ENCODE measurements at regions not wholly inside any gene's neighbourhood (a gene's known extent, or its start where the extent isn't known, plus 50 kb on each side); places are given as distances from the start of the nearest gene placed in this dataset.
"Not testable (repeated sequence)": the region's sequence is repeated elsewhere in the genome, so short reads cannot be mapped to it uniquely, and the experiment has no call there.

GRCh38 chr4:132122741-132123140 lies 1026.4 kb upstream of the PCDH10 start:
- H3K36me3 ChIP-seq (ENCODE audit: control insufficient read depth in 2 of 2, extremely low read depth in 1 of 2, insufficient read depth in 1 of 2, low read length in 1 of 2); H3K27me3 ChIP-seq (replicated peaks in 1 of 2; ENCODE audit: control insufficient read depth in 2 of 2, extremely low read depth in 1 of 2, insufficient read depth in 2 of 2, low read length in 1 of 2); H3K27ac ChIP-seq (ENCODE audit: low read length); H3K27ac Mint-ChIP-seq; DNase-seq; H3K27me3 Mint-ChIP-seq; H3K4me3 ChIP-seq (ENCODE audit: control insufficient read depth in 1 of 2, extremely low read depth in 1 of 2, low read length in 1 of 2); H3K4me1 Mint-ChIP-seq; CTCF ChIA-PET; H3K4me1 ChIP-seq (ENCODE audit: control insufficient read depth in 1 of 2, extremely low read depth in 1 of 2, insufficient read depth in 2 of 2, low read length in 2 of 2); ATAC-seq (replicated peaks in 1 of 4); H3K9me3 ChIP-seq; H3K4me3 Mint-ChIP-seq; H3K36me3 Mint-ChIP-seq: not testable (repeated sequence)
- 80% methylated on average over 1 of the region's 1 CpG for WGBS (ENCODE audit: insufficient coverage)
- POLR2A ChIA-PET, result interaction anchor here in 1 of 2 donors (0.6 kb wide), 1 partner anchor 1897 kb away, joined by 7 read pairs; no protein-coding TSS in a partner anchor
- H3K9me3 Mint-ChIP-seq, result peaks cover 8 to 13% (median 10%) of the 10 kb centered on the region in 3 donors

GRCh38 chr4:132123870-132124623 lies 1025.0 kb upstream of the PCDH10 start:
- ATAC-seq (replicated peaks in 1 of 4) (no peak), DNase-seq (no peak)
- Histone ChIP-seq H3K9me3 (no peaks in the 10 kb centered on the region), H3K27me3 (replicated peaks in 1 of 2; ENCODE audit: control insufficient read depth in 2 of 2, extremely low read depth in 1 of 2, insufficient read depth in 2 of 2, low read length in 1 of 2) (no peaks in the 10 kb centered on the region), H3K36me3 (ENCODE audit: control insufficient read depth in 2 of 2, extremely low read depth in 1 of 2, insufficient read depth in 1 of 2, low read length in 1 of 2) (no peaks in the 10 kb centered on the region), H3K4me3 (ENCODE audit: control insufficient read depth in 1 of 2, extremely low read depth in 1 of 2, low read length in 1 of 2) (peak overlapping the region in 1 of 2 donors; percentile 42), H3K27ac (ENCODE audit: low read length) (peak overlapping the region; percentile 3), H3K4me1 (ENCODE audit: control insufficient read depth in 1 of 2, extremely low read depth in 1 of 2, insufficient read depth in 2 of 2, low read length in 2 of 2) (no peaks in the 10 kb centered on the region)
- CTCF ChIA-PET, result no interaction called here
- H3K9me3 Mint-ChIP-seq, result peaks cover 8 to 13% (median 10%) of the 10 kb centered on the region in 3 donors
- POLR2A ChIA-PET, result no interaction called here
- H3K4me1 Mint-ChIP-seq, result no peaks in the 10 kb centered on the region
- H3K27me3 Mint-ChIP-seq, result no peaks in the 10 kb centered on the region
- peak overlapping the region in 2 of 3 donors; percentile 54 to 56 for H3K4me3 Mint-ChIP-seq
- H3K27ac Mint-ChIP-seq, result peak overlapping the region in 1 of 2 donors; percentile 40
- 95% methylated on average over 6 of the region's 15 CpGs for WGBS (ENCODE audit: insufficient coverage)
- H3K36me3 Mint-ChIP-seq, result no peaks in the 10 kb centered on the region

- Mint-ChIP-seq H3K36me3 (no peaks in the 10 kb centered on the region), H3K27ac (no peak overlapping the region), H3K9me3 (peaks cover 8 to 10% (median 10%) of the 10 kb centered on the region in 3 donors), H3K4me1 (no peaks in the 10 kb centered on the region), H3K27me3 (no peaks in the 10 kb centered on the region), H3K4me3 (no peak overlapping the region)
- no peak overlapping the region for H3K27ac ChIP-seq (ENCODE audit: low read length)
- WGBS (ENCODE audit: insufficient coverage), result no CpG with 5 or more reads among the region's 1 CpG
- H3K4me1 ChIP-seq (ENCODE audit: control insufficient read depth in 1 of 2, extremely low read depth in 1 of 2, insufficient read depth in 2 of 2, low read length in 2 of 2), result no peaks in the 10 kb centered on the region
- no peak overlapping the region for H3K4me3 ChIP-seq (ENCODE audit: control insufficient read depth in 1 of 2, extremely low read depth in 1 of 2, low read length in 1 of 2)
- ATAC-seq (replicated peaks in 1 of 4) (no peak), DNase-seq (no peak)
- H3K9me3 ChIP-seq, result no peaks in the 10 kb centered on the region
- H3K36me3 ChIP-seq (ENCODE audit: control insufficient read depth in 2 of 2, extremely low read depth in 1 of 2, insufficient read depth in 1 of 2, low read length in 1 of 2), result no peaks in the 10 kb centered on the region
- H3K27me3 ChIP-seq (replicated peaks in 1 of 2; ENCODE audit: control insufficient read depth in 2 of 2, extremely low read depth in 1 of 2, insufficient read depth in 2 of 2, low read length in 1 of 2), result no peaks in the 10 kb centered on the region
- CTCF ChIA-PET, result no interaction called here
- POLR2A ChIA-PET, result no interaction called here
These were observed 1024.5 kb upstream of the PCDH10 start for GRCh38 chr4:132124624-132124974.

GRCh38 chr4:132125131-132125530 lies 1024.0 kb upstream of the PCDH10 start:
- Histone ChIP-seq H3K36me3 (ENCODE audit: control insufficient read depth in 2 of 2, extremely low read depth in 1 of 2, insufficient read depth in 1 of 2, low read length in 1 of 2) (no peaks in the 10 kb centered on the region), H3K4me1 (ENCODE audit: control insufficient read depth in 1 of 2, extremely low read depth in 1 of 2, insufficient read depth in 2 of 2, low read length in 2 of 2) (no peaks in the 10 kb centered on the region), H3K27ac (ENCODE audit: low read length) (no peak overlapping the region), H3K27me3 (replicated peaks in 1 of 2; ENCODE audit: control insufficient read depth in 2 of 2, extremely low read depth in 1 of 2, insufficient read depth in 2 of 2, low read length in 1 of 2) (no peaks in the 10 kb centered on the region), H3K9me3 (no peaks in the 10 kb centered on the region), H3K4me3 (ENCODE audit: control insufficient read depth in 1 of 2, extremely low read depth in 1 of 2, low read length in 1 of 2) (no peak overlapping the region)
- H3K4me1 Mint-ChIP-seq, result no peaks in the 10 kb centered on the region
- POLR2A ChIA-PET, result no interaction called here
- no peaks in the 10 kb centered on the region for H3K27me3 Mint-ChIP-seq
- no peak overlapping the region for H3K27ac Mint-ChIP-seq
- ATAC-seq (replicated peaks in 1 of 4) (no peak), DNase-seq (no peak)
- no peaks in the 10 kb centered on the region for H3K36me3 Mint-ChIP-seq
- CTCF ChIA-PET, result no interaction called here
- no CpG with 5 or more reads among the region's 2 CpGs for WGBS (ENCODE audit: insufficient coverage)
- no peak overlapping the region for H3K4me3 Mint-ChIP-seq
- H3K9me3 Mint-ChIP-seq, result peaks cover 8 to 10% (median 10%) of the 10 kb centered on the region in 3 donors

GRCh38 chr4:132132433-132132832 lies 1016.7 kb upstream of the PCDH10 start:
- ATAC-seq (replicated peaks in 1 of 4), result no peak
- Mint-ChIP-seq H3K4me3 (no peak overlapping the region), H3K4me1 (no peaks in the 10 kb centered on the region), H3K36me3 (no peaks in the 10 kb centered on the region), H3K27ac (no peak overlapping the region), H3K9me3 (peaks cover 7 to 16% (median 13%) of the 10 kb centered on the region in 3 donors), H3K27me3 (no peaks in the 10 kb centered on the region)
- no peaks in the 10 kb centered on the region for H3K4me1 ChIP-seq (ENCODE audit: control insufficient read depth in 1 of 2, extremely low read depth in 1 of 2, insufficient read depth in 2 of 2, low read length in 2 of 2)
- H3K27ac ChIP-seq (ENCODE audit: low read length), result no peak overlapping the region
- ChIA-PET POLR2A (no interaction called here), CTCF (no interaction called here)
- WGBS (ENCODE audit: insufficient coverage), result no CpG with 5 or more reads among the region's 2 CpGs
- H3K27me3 ChIP-seq (replicated peaks in 1 of 2; ENCODE audit: control insufficient read depth in 2 of 2, extremely low read depth in 1 of 2, insufficient read depth in 2 of 2, low read length in 1 of 2), result no peaks in the 10 kb centered on the region
- H3K9me3 ChIP-seq, result no peaks in the 10 kb centered on the region
- no peak for DNase-seq
- no peak overlapping the region for H3K4me3 ChIP-seq (ENCODE audit: control insufficient read depth in 1 of 2, extremely low read depth in 1 of 2, low read length in 1 of 2)
- H3K36me3 ChIP-seq (ENCODE audit: control insufficient read depth in 2 of 2, extremely low read depth in 1 of 2, insufficient read depth in 1 of 2, low read length in 1 of 2), result no peaks in the 10 kb centered on the region

- no peak for DNase-seq
- H3K27ac Mint-ChIP-seq, result no peak overlapping the region
- H3K36me3 ChIP-seq (ENCODE audit: control insufficient read depth in 2 of 2, extremely low read depth in 1 of 2, insufficient read depth in 1 of 2, low read length in 1 of 2), result no peaks in the 10 kb centered on the region
- no peaks in the 10 kb centered on the region for H3K4me1 Mint-ChIP-seq
- no peaks in the 10 kb centered on the region for H3K27me3 ChIP-seq (replicated peaks in 1 of 2; ENCODE audit: control insufficient read depth in 2 of 2, extremely low read depth in 1 of 2, insufficient read depth in 2 of 2, low read length in 1 of 2)
- H3K4me3 Mint-ChIP-seq, result no peak overlapping the region
- peaks cover 21 to 38% (median 24%) of the 10 kb centered on the region in 3 donors for H3K9me3 Mint-ChIP-seq
- ChIA-PET CTCF (no interaction called here), POLR2A (no interaction called here)
- H3K4me3 ChIP-seq (ENCODE audit: control insufficient read depth in 1 of 2, extremely low read depth in 1 of 2, low read length in 1 of 2), result no peak overlapping the region
- WGBS (ENCODE audit: insufficient coverage), result 85% methylated on average over 5 of the region's 5 CpGs
- no peaks in the 10 kb centered on the region for H3K36me3 Mint-ChIP-seq
- no peak for ATAC-seq (replicated peaks in 1 of 4)
- H3K27ac ChIP-seq (ENCODE audit: low read length), result no peak overlapping the region
- no peaks in the 10 kb centered on the region for H3K27me3 Mint-ChIP-seq
- no peaks in the 10 kb centered on the region for H3K4me1 ChIP-seq (ENCODE audit: control insufficient read depth in 1 of 2, extremely low read depth in 1 of 2, insufficient read depth in 2 of 2, low read length in 2 of 2)
- no peaks in the 10 kb centered on the region for H3K9me3 ChIP-seq
These were observed 979.4 kb upstream of the PCDH10 start for GRCh38 chr4:132169660-132170059.

GRCh38 chr4:132180020-132180427 lies 969.1 kb upstream of the PCDH10 start:
- no peaks in the 10 kb centered on the region for H3K27me3 Mint-ChIP-seq
- Histone ChIP-seq H3K27me3 (replicated peaks in 1 of 2; ENCODE audit: control insufficient read depth in 2 of 2, extremely low read depth in 1 of 2, insufficient read depth in 2 of 2, low read length in 1 of 2) (no peaks in the 10 kb centered on the region), H3K4me3 (ENCODE audit: control insufficient read depth in 1 of 2, extremely low read depth in 1 of 2, low read length in 1 of 2) (no peak overlapping the region), H3K4me1 (ENCODE audit: control insufficient read depth in 1 of 2, extremely low read depth in 1 of 2, insufficient read depth in 2 of 2, low read length in 2 of 2) (no peaks in the 10 kb centered on the region), H3K27ac (ENCODE audit: low read length) (no peak overlapping the region), H3K9me3 (no peaks in the 10 kb centered on the region), H3K36me3 (ENCODE audit: control insufficient read depth in 2 of 2, extremely low read depth in 1 of 2, insufficient read depth in 1 of 2, low read length in 1 of 2) (no peaks in the 10 kb centered on the region)
- H3K4me3 Mint-ChIP-seq, result no peak overlapping the region
- H3K27ac Mint-ChIP-seq, result no peak overlapping the region
- ATAC-seq (replicated peaks in 1 of 4), result no peak
- no peak for DNase-seq
- H3K9me3 Mint-ChIP-seq, result peaks cover 0 to 11% (median 4%) of the 10 kb centered on the region in 3 donors
- CTCF ChIA-PET, result no interaction called here
- H3K36me3 Mint-ChIP-seq, result no peaks in the 10 kb centered on the region
- H3K4me1 Mint-ChIP-seq, result no peaks in the 10 kb centered on the region
- POLR2A ChIA-PET, result no interaction called here
- no CpG with 5 or more reads among the region's 2 CpGs for WGBS (ENCODE audit: insufficient coverage)

Data from T-cell (primary cell).